Gastroesophageal sphincter (tissue), 4 donors: ENCODE measurements at regions not wholly inside any gene's neighbourhood (a gene's known extent, or its start where the extent isn't known, plus 50 kb on each side); places are given as distances from the start of the nearest gene placed in this dataset.
"Not testable (repeated sequence)": the region's sequence is repeated elsewhere in the genome, so short reads cannot be mapped to it uniquely, and the experiment has no call there.

Experiments used
- ATAC-seq: fragments of 150-250 bp; one replicate; pipeline ENCODE4 v1.9.1; 2016; ENCODE audit warnings: mild to moderate bottlenecking, moderate library complexity
- H3K27ac ChIP-seq, 4 donors: fragments of 200-600 bp; sonication (generic) in 3 of 4; 1 replicate in 3 of 4; 2 replicates in 1 of 4; pipeline ENCODE4 v1.5.1; 2016 to 2019
- H3K27me3 ChIP-seq: fragments of 200-600 bp; sonication (generic); one replicate; pipeline ENCODE4 v1.5.1; 2019
- H3K36me3 ChIP-seq, 2 donors: fragments of 200-600 bp; sonication (generic); one replicate each; pipeline ENCODE4 v1.5.1; 2019; ENCODE audit warnings: control low read depth in 1 of 2
- H3K4me1 ChIP-seq, 3 donors: fragments of 200-600 bp; sonication (generic); 1 replicate in 2 of 3; 2 replicates in 1 of 3; pipeline ENCODE4 v1.5.1; 2016 to 2019; ENCODE audit warnings: control low read depth in 2 of 3
- H3K4me3 ChIP-seq, 2 donors: fragments of 200-600 bp; sonication (generic); one replicate each; pipeline ENCODE4 v1.5.1; 2019; ENCODE audit warnings: mild to moderate bottlenecking in 1 of 2, moderate library complexity in 1 of 2
- H3K9me3 ChIP-seq, 3 donors: fragments of 200-600 bp; sonication (generic); one replicate each; pipeline ENCODE4 v1.5.1; 2017 to 2019; ENCODE audit warnings: control low read depth in 2 of 3
- CTCF ChIP-seq, 4 experiments: fragments of 200-600 bp in 2 of 4; fragments of 450-650 bp in 2 of 4; sonication (generic) in 1 of 4; IDR thresholded peaks; one replicate each; pipeline ENCODE4 v1.5.1; 2017 to 2019; ENCODE audit warnings: antibody characterized with exemption in 4 of 4, mild to moderate bottlenecking in 2 of 4, moderate library complexity in 2 of 4
- EP300 ChIP-seq: sonication (generic); formaldehyde crosslinking; IDR thresholded peaks from one replicate; pipeline ENCODE4 v1.6.1; 2017; ENCODE audit warnings: antibody characterized with exemption, mild to moderate bottlenecking
- POLR2A ChIP-seq, 2 donors: fragments of 450-650 bp; IDR thresholded peaks; one replicate each; pipeline ENCODE4 v1.6.1; 2017; ENCODE audit warnings: antibody characterized with exemption in 2 of 2, mild to moderate bottlenecking in 2 of 2, moderate library complexity in 1 of 2
- POLR2AphosphoS5 ChIP-seq: sonication (generic); formaldehyde crosslinking; IDR thresholded peaks from one replicate; pipeline ENCODE4 v1.6.1; 2017; ENCODE audit warnings: antibody characterized with exemption
- WGBS, 2 donors: methylation state at CpG; one replicate each; pipeline ENCODE4 v1.1.5; 2018; ENCODE audit warnings: low coverage in 1 of 2; 5-methylcytosine and 5-hydroxymethylcytosine counted together

- Histone ChIP-seq H3K4me1 (peaks cover 0 to 31% (median 0%) of the 10 kb centered on the region in 3 donors), H3K27ac (peak overlapping the region in 3 of 4 donors; percentile 50 to 78 (median 52)), H3K36me3 (no peaks in the 10 kb centered on the region), H3K9me3 (no peaks in the 10 kb centered on the region), H3K4me3 (no peak overlapping the region), H3K27me3 (no peaks in the 10 kb centered on the region)
- ATAC-seq: no peak
- TF ChIP-seq CTCF (IDR thresholded peaks at IDR 0.05): no peak
- no peak for TF ChIP-seq EP300
- TF ChIP-seq POLR2A (IDR thresholded peaks at IDR 0.05): no peak
- no peak for TF ChIP-seq POLR2AphosphoS5
- 100% methylated on average over 2 of the region's 2 CpGs; no CpG with 5 or more reads in 1 of the 2 donors for WGBS, 2 donors
These were observed 173.4 kb upstream of the TPM1 start for GRCh38 chr15:62869116-62869515.

DNA sequence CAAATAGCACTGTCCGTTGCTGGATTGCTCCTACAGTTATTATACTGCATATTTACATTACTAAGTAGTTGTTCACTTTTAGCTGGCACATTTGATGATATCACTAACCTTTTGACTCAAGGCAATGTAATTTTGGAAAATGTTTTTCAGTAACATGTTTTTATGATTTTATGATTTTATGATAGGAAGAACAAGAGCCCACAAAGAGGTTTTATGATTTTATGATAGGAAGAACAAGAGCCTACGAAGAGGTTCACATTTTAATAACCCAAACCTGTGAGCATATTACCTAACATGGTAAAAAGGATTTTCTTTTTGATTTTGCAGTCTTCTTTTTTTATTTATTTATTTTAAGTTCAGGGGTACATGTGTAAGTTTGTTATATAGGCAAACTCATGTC, 172.3 kb upstream of the TPM1 start:
- Histone ChIP-seq H3K4me1 (peaks cover 0 to 42% (median 0%) of the 10 kb centered on the region in 3 donors), H3K27me3 (no peaks in the 10 kb centered on the region), H3K9me3 (no peaks in the 10 kb centered on the region), H3K36me3 (no peaks in the 10 kb centered on the region), H3K27ac (no peak overlapping the region), H3K4me3 (no peak overlapping the region)
- ATAC-seq: no peak
- WGBS, 2 donors: 74 to 75% methylated on average over 2 of the region's 2 CpGs
- TF ChIP-seq POLR2A (IDR thresholded peaks at IDR 0.05) (no peak), CTCF (IDR thresholded peaks at IDR 0.05) (no peak), POLR2AphosphoS5 (no peak), EP300 (no peak)

DNA sequence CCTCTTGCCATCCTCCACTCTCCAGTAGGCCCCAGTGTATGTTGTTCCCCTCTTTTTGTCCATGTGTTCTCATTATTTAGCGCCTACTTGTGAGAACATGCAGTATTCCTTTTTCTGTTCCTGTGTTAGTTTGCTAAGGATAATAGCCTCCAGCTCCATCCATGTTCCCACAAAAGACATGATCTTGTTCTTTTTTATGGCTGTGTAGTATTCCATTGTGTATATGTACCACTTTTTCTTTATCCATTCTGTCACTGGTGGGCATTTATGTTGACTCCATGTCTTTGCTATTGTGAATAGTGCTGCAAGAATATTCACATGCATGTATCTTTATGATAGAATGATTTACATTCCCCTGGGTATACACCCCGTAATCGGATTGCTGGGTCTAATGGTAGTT, 171.8 kb upstream of the TPM1 start:
- not testable (repeated sequence) for H3K27me3 ChIP-seq, H3K4me3 ChIP-seq, H3K36me3 ChIP-seq, ATAC-seq, H3K9me3 ChIP-seq, H3K27ac ChIP-seq
- H3K4me1 ChIP-seq: peaks cover under 1 to 42% (median 3%) of the 10 kb centered on the region in 3 donors
- 68 to 82% methylated on average over 3 of the region's 3 CpGs for WGBS, 2 donors

DNA sequence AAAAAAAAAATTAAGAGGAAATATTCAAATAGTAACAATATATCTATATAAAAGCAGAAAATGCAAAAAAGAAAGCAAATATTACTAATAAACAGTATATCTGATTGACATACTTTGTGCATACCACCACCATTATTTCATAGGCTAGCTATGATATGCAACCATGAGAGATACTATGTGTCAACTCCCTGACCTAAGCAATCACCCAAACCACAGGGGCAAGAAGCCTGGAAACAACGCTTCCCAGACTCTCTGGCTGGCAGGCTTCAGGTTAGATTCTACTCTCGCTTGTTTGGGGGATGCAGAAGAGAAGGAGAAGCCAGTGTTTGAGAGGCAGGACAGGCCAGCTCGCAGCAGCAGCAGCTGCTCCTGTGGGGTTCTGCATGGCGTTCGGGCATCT, 169.3 kb upstream of the TPM1 start:
- Histone ChIP-seq H3K9me3 (no peaks in the 10 kb centered on the region), H3K27ac (peak overlapping the region; percentile 77 to 90 (median 88)), H3K27me3 (no peaks in the 10 kb centered on the region), H3K4me3 (no peak overlapping the region), H3K36me3 (no peaks in the 10 kb centered on the region), H3K4me1 (peaks cover 3 to 61% (median 4%) of the 10 kb centered on the region in 3 donors)
- 68% methylated on average over 3 of the region's 5 CpGs; no CpG with 5 or more reads in 1 of the 2 donors for WGBS, 2 donors
- ATAC-seq: no peak
- TF ChIP-seq POLR2AphosphoS5 (no peak), POLR2A (IDR thresholded peaks at IDR 0.05) (no peak), CTCF (IDR thresholded peaks at IDR 0.05) (no peak), EP300 (no peak)

- Histone ChIP-seq H3K36me3 (no peaks in the 10 kb centered on the region), H3K4me1 (peaks cover 3 to 56% (median 4%) of the 10 kb centered on the region in 3 donors), H3K27ac (peak overlapping the region; percentile 77 to 90 (median 88)), H3K27me3 (no peaks in the 10 kb centered on the region), H3K4me3 (no peak overlapping the region), H3K9me3 (no peaks in the 10 kb centered on the region)
- WGBS, 2 donors: 76 to 95% methylated on average over 2 to 3 of the region's 3 CpGs
- no peak for ATAC-seq
- no peak for TF ChIP-seq EP300
- TF ChIP-seq CTCF (IDR thresholded peaks at IDR 0.05): no peak
- TF ChIP-seq POLR2A (IDR thresholded peaks at IDR 0.05): no peak
- no peak for TF ChIP-seq POLR2AphosphoS5
These were observed 168.5 kb upstream of the TPM1 start for GRCh38 chr15:62874064-62874463.
